Neutrophil (primary cell): ENCODE measurements at regions not wholly inside any gene's neighbourhood (a gene's known extent, or its start where the extent isn't known, plus 50 kb on each side); places are given as distances from the start of the nearest gene placed in this dataset.

ENCODE experiments used
- H3K27ac ChIP-seq: fragments of 200-600 bp; sonication (generic); 2 replicates; pipeline ENCODE4 v1.5.1; 2016; ENCODE audit warnings: mild to moderate bottlenecking, moderate library complexity
- H3K27me3 ChIP-seq: fragments of 200-600 bp; sonication (generic); 2 replicates; pipeline ENCODE4 v1.6.0; 2016; ENCODE audit warnings: mild to moderate bottlenecking
- H3K36me3 ChIP-seq: fragments of 200-600 bp; sonication (generic); 2 replicates; pipeline ENCODE4 v1.5.1; 2017
- H3K4me1 ChIP-seq, 2 experiments: fragments of 200-600 bp in 1 of 2; sonication (generic) in 1 of 2; 1 replicate in 1 of 2; 2 replicates in 1 of 2; pipeline versions ENCODE4 v1.5.1 to v1.6.1; 2013 to 2016; ENCODE audit warnings: low read depth in 1 of 2, low read length in 1 of 2, mild to moderate bottlenecking in 1 of 2, moderate library complexity in 1 of 2; ENCODE audit not compliant: control insufficient read depth in 1 of 2, insufficient read depth in 1 of 2
- H3K4me3 ChIP-seq, 2 experiments: fragments of 200-600 bp in 1 of 2; sonication (generic) in 1 of 2; 1 replicate in 1 of 2; 2 replicates in 1 of 2; pipeline ENCODE4 v1.5.1; 2013 to 2016; ENCODE audit warnings: low read depth in 1 of 2, low read length in 1 of 2, mild to moderate bottlenecking in 1 of 2, moderate library complexity in 1 of 2
- H3K9me3 ChIP-seq: fragments of 200-600 bp; sonication (generic); 2 replicates; pipeline ENCODE4 v1.5.1; 2016
- TF ChIP-seq, protein P1 (sequence below): fragments of 200-600 bp; sonication (generic); IDR thresholded peaks from 2 replicates; pipeline ENCODE4 v1.5.1; 2016; ENCODE audit warnings: antibody characterized with exemption

DNA sequence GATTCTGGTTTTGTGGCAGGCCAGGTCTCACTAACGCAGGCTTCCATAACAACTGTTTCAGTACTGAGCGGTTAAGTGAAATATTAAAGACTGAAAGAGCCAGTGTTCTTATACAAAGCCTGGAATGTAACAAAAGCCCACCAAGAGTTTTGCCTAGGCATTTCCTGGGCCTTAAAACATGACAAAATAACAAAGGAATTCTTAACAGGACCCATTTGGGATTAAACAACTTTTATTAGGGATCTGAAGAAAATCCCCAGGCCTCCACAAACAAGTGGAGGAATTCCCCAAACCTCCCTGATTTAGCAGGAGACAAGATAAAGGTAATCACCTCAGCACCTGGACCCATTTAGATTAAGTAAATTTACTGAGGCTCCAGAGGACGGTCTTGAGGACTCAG, 799.7 kb upstream of the SPRY2 start:
- no peaks in the 10 kb centered on the region for H3K9me3 ChIP-seq
- no peaks in the 10 kb centered on the region for H3K36me3 ChIP-seq
- TF ChIP-seq, protein P1, sequence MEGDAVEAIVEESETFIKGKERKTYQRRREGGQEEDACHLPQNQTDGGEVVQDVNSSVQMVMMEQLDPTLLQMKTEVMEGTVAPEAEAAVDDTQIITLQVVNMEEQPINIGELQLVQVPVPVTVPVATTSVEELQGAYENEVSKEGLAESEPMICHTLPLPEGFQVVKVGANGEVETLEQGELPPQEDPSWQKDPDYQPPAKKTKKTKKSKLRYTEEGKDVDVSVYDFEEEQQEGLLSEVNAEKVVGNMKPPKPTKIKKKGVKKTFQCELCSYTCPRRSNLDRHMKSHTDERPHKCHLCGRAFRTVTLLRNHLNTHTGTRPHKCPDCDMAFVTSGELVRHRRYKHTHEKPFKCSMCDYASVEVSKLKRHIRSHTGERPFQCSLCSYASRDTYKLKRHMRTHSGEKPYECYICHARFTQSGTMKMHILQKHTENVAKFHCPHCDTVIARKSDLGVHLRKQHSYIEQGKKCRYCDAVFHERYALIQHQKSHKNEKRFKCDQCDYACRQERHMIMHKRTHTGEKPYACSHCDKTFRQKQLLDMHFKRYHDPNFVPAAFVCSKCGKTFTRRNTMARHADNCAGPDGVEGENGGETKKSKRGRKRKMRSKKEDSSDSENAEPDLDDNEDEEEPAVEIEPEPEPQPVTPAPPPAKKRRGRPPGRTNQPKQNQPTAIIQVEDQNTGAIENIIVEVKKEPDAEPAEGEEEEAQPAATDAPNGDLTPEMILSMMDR = no peak
- no peak overlapping the region for H3K27ac ChIP-seq
- H3K27me3 ChIP-seq = no peaks in the 10 kb centered on the region
- H3K4me3 ChIP-seq = no peak overlapping the region
- H3K4me1 ChIP-seq = no peaks in the 10 kb centered on the region

GRCh38 chr13:81139987-81140386, 799.1 kb upstream of the SPRY2 start:
- no peaks in the 10 kb centered on the region for H3K4me1 ChIP-seq
- H3K4me3 ChIP-seq = no peak overlapping the region
- TF ChIP-seq, protein P1 = no peak
- H3K27ac ChIP-seq = no peak overlapping the region
- H3K36me3 ChIP-seq = no peaks in the 10 kb centered on the region
- no peaks in the 10 kb centered on the region for H3K27me3 ChIP-seq
- H3K9me3 ChIP-seq = no peaks in the 10 kb centered on the region

GRCh38 chr13:81138353-81138980, 797.5 kb upstream of the SPRY2 start:
- Histone ChIP-seq H3K36me3 (no peaks in the 10 kb centered on the region), H3K4me3 (no peak overlapping the region), H3K4me1 (no peaks in the 10 kb centered on the region), H3K9me3 (no peaks in the 10 kb centered on the region), H3K27ac (no peak overlapping the region), H3K27me3 (no peaks in the 10 kb centered on the region)
- TF ChIP-seq, protein P1 = no peak

DNA sequence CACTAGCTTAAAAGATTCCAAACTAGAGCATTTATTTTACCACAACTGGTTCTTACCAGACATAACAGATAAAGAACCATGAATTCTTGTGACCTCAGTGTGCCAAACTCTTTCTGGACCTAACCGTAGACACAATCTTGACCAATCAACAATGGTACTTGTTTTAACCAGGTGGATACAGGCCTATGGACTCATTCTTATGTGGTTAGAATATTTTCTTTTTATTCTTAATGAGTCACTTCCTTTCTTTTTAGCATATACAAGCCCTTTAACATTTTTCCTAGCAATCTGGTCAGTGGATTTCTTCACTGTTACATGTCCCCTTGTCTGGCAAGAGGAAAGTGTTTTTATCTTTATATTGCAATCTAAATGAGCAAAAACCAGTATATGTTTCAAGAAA, 792.1 kb upstream of the SPRY2 start:
- Histone ChIP-seq H3K27me3 (no peaks in the 10 kb centered on the region), H3K4me1 (no peaks in the 10 kb centered on the region), H3K4me3 (no peak overlapping the region), H3K27ac (no peak overlapping the region), H3K9me3 (no peaks in the 10 kb centered on the region), H3K36me3 (no peaks in the 10 kb centered on the region)
- TF ChIP-seq, protein P1 = no peak

DNA sequence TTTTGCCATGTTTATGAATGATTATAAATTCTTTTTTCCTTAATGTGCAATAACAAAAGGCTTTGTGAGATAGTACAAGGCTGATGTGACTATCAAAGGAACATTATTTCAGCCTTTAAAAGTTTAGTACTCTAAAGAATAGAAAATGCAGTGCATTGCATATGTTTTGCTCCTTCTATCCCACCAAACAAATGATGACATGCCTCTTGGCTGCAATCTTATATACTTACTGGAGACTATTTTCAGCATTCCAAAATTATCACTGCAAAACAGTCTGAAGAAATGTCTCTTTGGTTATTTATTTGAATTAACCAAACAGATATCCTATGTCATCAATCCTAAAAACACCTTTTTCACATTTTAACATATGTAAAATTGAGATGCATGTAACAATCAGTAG, 776.5 kb upstream of the SPRY2 start:
- no peak overlapping the region for H3K27ac ChIP-seq
- no peaks in the 10 kb centered on the region for H3K36me3 ChIP-seq
- no peak overlapping the region for H3K4me3 ChIP-seq
- H3K9me3 ChIP-seq = no peaks in the 10 kb centered on the region
- H3K27me3 ChIP-seq = no peaks in the 10 kb centered on the region
- no peaks in the 10 kb centered on the region for H3K4me1 ChIP-seq
- TF ChIP-seq, protein P1 = no peak
